ENCODE measurements at regions not wholly inside any gene's neighbourhood (a gene's known extent, or its start where the extent isn't known, plus 50 kb on each side); places are given as distances from the start of the nearest gene placed in this dataset.

- no peak overlapping the region for H3K4me3 ChIP-seq
- H3K27me3 ChIP-seq (replicated peaks; ENCODE audit: insufficient read depth), result no peaks in the 10 kb centered on the region
- WGBS, result 57% methylated on average over 3 of the region's 3 CpGs
- intact Hi-C loops (cut with DNase I), result no loop called here
- DNase-seq (ENCODE audit: low spot score), result no peak
- no peaks in the 10 kb centered on the region for H3K36me3 ChIP-seq
- TF ChIP-seq POLR2A (IDR thresholded peaks at IDR 0.05), result no peak
- TF ChIP-seq CTCF (IDR thresholded peaks at IDR 0.05), result no peak
- TF ChIP-seq POLR2AphosphoS5 (IDR thresholded peaks at IDR 0.05), result no peak
- no peak overlapping the region for H3K27ac ChIP-seq
- no peaks in the 10 kb centered on the region for H3K9me3 ChIP-seq
- H3K4me1 ChIP-seq (replicated peaks), result no peaks in the 10 kb centered on the region
Measured at GRCh38 chr6:163797296-163797845, 382.9 kb downstream of the QKI start.

DNA sequence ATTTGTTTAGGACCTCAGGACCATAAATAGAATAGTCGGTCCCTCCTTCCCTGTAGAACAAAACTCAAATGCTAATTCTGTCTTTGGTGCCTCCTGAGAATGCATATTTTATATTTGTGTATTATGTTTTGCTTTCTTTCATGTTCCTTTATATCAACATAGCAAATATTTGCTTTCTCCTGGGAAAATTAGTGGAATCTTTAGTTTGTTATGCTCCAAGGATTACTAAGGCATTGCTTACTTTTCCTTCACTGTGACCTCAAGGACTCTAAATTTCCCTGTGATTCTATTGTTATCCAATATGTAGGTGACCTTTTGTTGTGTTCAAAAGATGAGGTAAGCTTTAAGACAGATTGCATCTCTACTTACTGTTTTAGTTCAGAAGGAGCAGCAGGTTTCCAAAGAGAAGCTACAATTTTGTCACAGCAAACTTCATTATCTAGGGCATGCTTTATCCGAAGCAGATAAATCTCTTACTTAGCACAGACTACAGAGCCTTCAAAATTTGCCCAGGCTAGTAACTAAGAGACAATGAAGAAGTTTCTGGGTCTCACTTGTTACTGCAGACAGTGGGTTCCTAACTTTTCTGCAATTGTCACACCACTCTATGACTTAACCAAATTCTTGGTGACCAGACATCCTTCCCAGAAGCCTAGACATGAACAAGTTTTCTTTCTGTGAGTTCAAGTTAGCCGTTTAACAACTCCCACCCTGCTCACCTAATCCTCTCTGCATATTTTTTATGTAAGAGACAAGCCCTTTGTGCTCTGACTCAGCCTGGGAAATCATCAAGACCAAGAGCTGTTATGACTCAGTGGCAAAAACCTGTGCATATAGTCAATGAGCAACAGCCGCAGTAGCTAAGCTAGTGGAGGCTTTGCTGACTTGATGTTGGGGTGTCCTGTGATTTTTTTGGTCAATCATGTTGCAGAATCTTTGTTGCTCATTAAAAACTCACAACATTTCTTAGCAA lies 378.8 kb downstream of the QKI start:
- no peak overlapping the region for H3K27ac ChIP-seq
- H3K9me3 ChIP-seq, result no peaks in the 10 kb centered on the region
- intact Hi-C loops (cut with DNase I), result no loop called here
- no peak overlapping the region for H3K4me3 ChIP-seq
- H3K36me3 ChIP-seq, result no peaks in the 10 kb centered on the region
- DNase-seq (ENCODE audit: low spot score), result no peak
- H3K4me1 ChIP-seq (replicated peaks), result no peaks in the 10 kb centered on the region
- 64% methylated on average over 4 of the region's 4 CpGs for WGBS
- TF ChIP-seq CTCF (IDR thresholded peaks at IDR 0.05), result no peak
- TF ChIP-seq POLR2AphosphoS5 (IDR thresholded peaks at IDR 0.05), result no peak
- TF ChIP-seq POLR2A (IDR thresholded peaks at IDR 0.05), result no peak
- no peaks in the 10 kb centered on the region for H3K27me3 ChIP-seq (replicated peaks; ENCODE audit: insufficient read depth)

DNA sequence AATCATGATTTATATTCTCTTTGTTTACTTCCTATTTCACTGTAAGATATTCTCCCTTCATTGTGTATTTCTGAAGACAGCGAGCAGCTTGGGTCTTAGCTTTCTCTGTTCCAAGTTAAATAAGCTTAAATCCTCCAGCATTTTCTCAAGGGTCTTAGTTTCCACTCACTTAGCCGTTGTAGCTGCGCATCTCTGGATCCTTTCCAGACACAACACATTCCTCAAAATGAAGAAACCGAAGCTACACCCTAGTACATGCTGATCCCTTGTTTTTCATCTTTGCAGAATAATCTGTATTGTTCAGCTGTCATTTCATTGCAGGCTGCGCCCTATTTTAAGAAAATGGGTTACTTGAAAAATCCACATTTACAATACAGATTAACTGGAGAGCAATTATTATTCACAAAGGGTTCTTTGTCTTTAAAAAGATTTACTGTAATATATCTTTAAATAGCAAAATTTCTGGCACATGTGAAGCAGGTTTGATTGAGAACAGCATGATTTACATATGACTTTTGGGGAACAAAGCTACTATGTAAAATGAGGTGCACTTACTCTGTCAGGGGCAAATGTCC lies 375.8 kb downstream of the QKI start:
- H3K27me3 ChIP-seq (replicated peaks; ENCODE audit: insufficient read depth), result no peaks in the 10 kb centered on the region
- TF ChIP-seq CTCF (IDR thresholded peaks at IDR 0.05), result no peak
- no peak for TF ChIP-seq POLR2AphosphoS5 (IDR thresholded peaks at IDR 0.05)
- no peak for TF ChIP-seq POLR2A (IDR thresholded peaks at IDR 0.05)
- H3K4me1 ChIP-seq (replicated peaks), result no peaks in the 10 kb centered on the region
- DNase-seq (ENCODE audit: low spot score), result no peak
- WGBS, result 36% methylated on average over 5 of the region's 5 CpGs
- no peaks in the 10 kb centered on the region for H3K36me3 ChIP-seq
- no peak overlapping the region for H3K27ac ChIP-seq
- H3K9me3 ChIP-seq, result no peaks in the 10 kb centered on the region
- H3K4me3 ChIP-seq, result no peak overlapping the region
- intact Hi-C loops (cut with DNase I), result no loop called here

DNA sequence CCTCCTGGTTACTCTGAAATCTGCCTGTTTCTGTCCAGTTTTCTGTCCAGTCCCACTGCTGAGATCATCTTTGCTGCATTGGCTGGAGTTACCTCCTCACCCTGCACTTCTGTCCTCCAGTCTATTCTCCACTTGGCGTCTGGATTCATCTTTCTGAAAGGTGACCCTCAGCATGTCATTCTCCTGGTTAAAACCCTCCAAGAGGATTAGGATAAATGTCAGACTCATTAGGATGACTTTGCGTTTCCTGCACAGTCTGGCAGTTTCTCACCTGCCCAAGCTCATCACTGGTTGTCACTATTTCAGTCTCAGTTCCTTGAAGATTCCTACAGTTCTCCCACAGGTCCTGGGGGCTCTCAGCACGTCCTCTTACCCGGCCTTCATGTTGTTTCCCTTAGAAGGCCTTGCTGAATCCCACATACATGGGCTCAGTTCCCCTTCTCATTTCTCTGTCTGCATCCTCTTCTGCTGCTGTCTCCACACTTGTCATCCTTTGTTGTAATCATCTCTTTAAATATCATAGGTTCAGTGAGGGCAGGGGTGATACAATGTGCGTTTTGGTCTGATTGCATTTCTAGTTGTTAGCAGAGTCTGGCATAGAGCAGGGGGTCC lies 374.8 kb downstream of the QKI start:
- TF ChIP-seq POLR2AphosphoS5 (IDR thresholded peaks at IDR 0.05), result no peak
- TF ChIP-seq POLR2A (IDR thresholded peaks at IDR 0.05), result no peak
- TF ChIP-seq CTCF (IDR thresholded peaks at IDR 0.05), result no peak
- no peak for DNase-seq (ENCODE audit: low spot score)
- H3K4me1 ChIP-seq (replicated peaks), result no peaks in the 10 kb centered on the region
- no peak overlapping the region for H3K27ac ChIP-seq
- H3K27me3 ChIP-seq (replicated peaks; ENCODE audit: insufficient read depth), result no peaks in the 10 kb centered on the region
- no peaks in the 10 kb centered on the region for H3K9me3 ChIP-seq
- intact Hi-C loops (cut with DNase I), result no loop called here
- H3K4me3 ChIP-seq, result no peak overlapping the region
- 92% methylated on average over 5 of the region's 5 CpGs for WGBS
- H3K36me3 ChIP-seq, result no peaks in the 10 kb centered on the region
